GM12878 (cell line): ENCODE measurements at regions not wholly inside any gene's neighbourhood (a gene's known extent, or its start where the extent isn't known, plus 50 kb on each side); places are given as distances from the start of the nearest gene placed in this dataset.

Experiments used
- ATAC-seq: fragments of 200-7000 bp; cut with Tn5 transposase; 3 replicates; pipeline ENCODE4 v1.9.1; 2020; ENCODE audit warnings: mild to moderate bottlenecking, moderate library complexity
- BruUV-seq: library from RNA; stranded (reverse); fragments of 400-500 nt; replicated peaks from 2 replicates; lab custom pipeline; 2021; lab: Mats Ljungman, UMichigan
- CTCF ChIA-PET: fragments of 300-600 bp; sonication (Branson Sonifier 250); formaldehyde crosslinking; extraction: SDS; loops from one replicate; lab custom pipeline; 2021; ENCODE audit warnings: inconsistent platforms; lab: Yijun Ruan, JAX
- POLR2A ChIA-PET: fragments of 350-600 bp; formaldehyde crosslinking; extraction: SDS; loops from one replicate; lab custom pipeline; 2021; ENCODE audit warnings: inconsistent platforms; lab: Charles Lee
- RAD21 ChIA-PET: fragments of 300-600 bp; sonication (Branson Sonifier 250); formaldehyde crosslinking; loops from one replicate; lab custom pipeline; 2023; ENCODE audit warnings: antibody characterized with exemption; ENCODE audit not compliant: unreplicated experiment; lab: Charles Lee
- SMC1A ChIA-PET: fragments of 300-600 bp; sonication (Branson Sonifier 250); formaldehyde crosslinking; loops from one replicate; lab custom pipeline; 2023; ENCODE audit not compliant: unreplicated experiment, uncharacterized antibody; lab: Charles Lee
- DNase-seq: peaks from one replicate; pipeline ENCODE4 v3.0.0-alpha.2; 2011; ENCODE audit warnings: low read depth, low spot score
- FAIRE-seq: peaks from 3 replicates; lab custom pipeline; 2011; peaks lifted over from hg19 to GRCh38; lab: Jason Lieb, UNC
- H2AFZ ChIP-seq: 2 replicates; pipeline ENCODE4 v1.6.0; 2011; ENCODE audit warnings: low read depth, low read length, control low read depth; ENCODE audit not compliant: control insufficient read depth
- H3K27ac ChIP-seq: 2 replicates; pipeline ENCODE4 v1.5.1; 2011; ENCODE audit warnings: control low read depth; ENCODE audit not compliant: control insufficient read depth, insufficient read depth
- H3K27me3 ChIP-seq, 2 experiments: replicated peaks in 1 of 2; 2 replicates each; pipeline versions ENCODE4 v1.6.0 to v1.6.1; 2011; ENCODE audit warnings: low read length in 1 of 2; ENCODE audit not compliant: control insufficient read depth in 2 of 2, insufficient read depth in 2 of 2
- H3K36me3 ChIP-seq, 2 experiments: 2 replicates each; pipeline ENCODE4 v1.5.1; 2011; ENCODE audit warnings: low read length in 1 of 2; ENCODE audit not compliant: control insufficient read depth in 2 of 2, insufficient read depth in 2 of 2
- H3K4me1 ChIP-seq: 2 replicates; pipeline ENCODE4 v1.6.1; 2011; ENCODE audit warnings: mild to moderate bottlenecking, low read length, moderate library complexity, mixed read lengths; ENCODE audit not compliant: control insufficient read depth, insufficient read depth
- H3K4me2 ChIP-seq: 2 replicates; pipeline ENCODE4 v1.6.0; 2011; ENCODE audit warnings: control low read depth; ENCODE audit not compliant: control insufficient read depth, insufficient read depth
- H3K4me3 ChIP-seq: fragments of 200-600 bp; sonication (generic); 2 replicates; pipeline ENCODE4 v1.5.1; 2016
- H3K79me2 ChIP-seq: 2 replicates; pipeline ENCODE4 v1.6.0; 2011; ENCODE audit warnings: low read length; ENCODE audit not compliant: control insufficient read depth, insufficient read depth
- H3K9ac ChIP-seq: 2 replicates; pipeline ENCODE4 v1.8.0; 2011; ENCODE audit warnings: low read length, control low read depth, mixed read lengths; ENCODE audit not compliant: control insufficient read depth, insufficient read depth
- H3K9me3 ChIP-seq: replicated peaks from 3 replicates; pipeline ENCODE4 v1.5.1; 2011; ENCODE audit warnings: mild to moderate bottlenecking, low read length; ENCODE audit not compliant: control insufficient read depth, insufficient read depth
- H4K20me1 ChIP-seq: 2 replicates; pipeline ENCODE4 v1.6.0; 2011; ENCODE audit not compliant: control insufficient read depth, insufficient read depth
- BHLHE40 ChIP-seq, 2 experiments: fragments of 450-650 bp in 1 of 2; IDR thresholded peaks; 2 replicates each; pipeline ENCODE4 v1.6.1; 2011 to 2017; ENCODE audit warnings: low read depth in 2 of 2, borderline replicate concordance in 1 of 2, improper control_type of control experiment in 1 of 2, low read length in 1 of 2, mild to moderate bottlenecking in 1 of 2
- ELK1 ChIP-seq: IDR thresholded peaks from 2 replicates; pipeline ENCODE4 v1.6.1; 2012; ENCODE audit warnings: low read depth, low read length, improper control_type of control experiment
- ESRRA ChIP-seq: IDR thresholded peaks from 2 replicates; pipeline ENCODE4 v1.6.1; 2012; ENCODE audit warnings: mild to moderate bottlenecking, low read length, improper control_type of control experiment
- EZH2 ChIP-seq: IDR thresholded peaks from 2 replicates; pipeline ENCODE4 v1.6.1; 2012; ENCODE audit warnings: low read depth, mild to moderate bottlenecking, control low read depth, inconsistent platforms, low read length, borderline replicate concordance; ENCODE audit not compliant: control insufficient read depth
- HDAC6 ChIP-seq: fragments of 200-600 bp; sonication (generic); IDR thresholded peaks from one replicate; pipeline ENCODE4 v1.8.0; 2017; ENCODE audit warnings: antibody characterized with exemption; ENCODE audit not compliant: unreplicated experiment
- NR2F1 ChIP-seq: fragments of 450-650 bp; conservative IDR thresholded peaks from 2 replicates; pipeline ENCODE4 v1.6.1; 2017; ENCODE audit warnings: mild to moderate bottlenecking
- RAD21 ChIP-seq: IDR thresholded peaks from 2 replicates; pipeline ENCODE4 v1.6.1; 2011; ENCODE audit warnings: mild to moderate bottlenecking, low read depth, low read length, moderate library complexity; ENCODE audit not compliant: insufficient read depth
- RAD51 ChIP-seq: fragments of 450-650 bp; IDR thresholded peaks from 2 replicates; pipeline ENCODE4 v1.6.1; 2016; ENCODE audit warnings: moderate library complexity, mild to moderate bottlenecking, inconsistent platforms
- RELB ChIP-seq: fragments of 450-650 bp; IDR thresholded peaks from 2 replicates; pipeline ENCODE4 v1.6.1; 2017; ENCODE audit warnings: low read depth, mild to moderate bottlenecking, moderate library complexity
- ZNF592 ChIP-seq: fragments of 450-650 bp; IDR thresholded peaks from 2 replicates; pipeline ENCODE4 v1.6.1; 2017; ENCODE audit warnings: mild to moderate bottlenecking, moderate library complexity
- WGBS: methylation state at CpG from one replicate; pipeline ENCODE4 v1.1.6; 2016; ENCODE audit warnings: low lambda C conversion rate; ENCODE audit not compliant: insufficient replicate concordance, insufficient coverage; ENCODE audit errors: missing lambda C conversion rate; 5-methylcytosine and 5-hydroxymethylcytosine counted together
- in situ Hi-C: fragments of 300-500 bp; cut with MboI; formaldehyde crosslinking; loops from 9 replicates; pipeline ENCODE4 v1.14.3; 2018; ENCODE audit warnings: mixed read lengths
- intact Hi-C: fragments of 100-400 bp; cut with micrococcal nuclease; formaldehyde crosslinking; loops from one replicate; pipeline ENCODE4 v1.14.2; 2022; ENCODE audit not compliant: unreplicated experiment

GRCh38 chr4:66687459-66687858, 857.8 kb downstream of the CENPC start:
- DNase-seq (no peak), FAIRE-seq (no peak), ATAC-seq (no peak)
- ChIA-PET POLR2A (no interaction called here), CTCF (no interaction called here), SMC1A (no interaction called here), RAD21 (no interaction called here)
- H3K27ac ChIP-seq: no peak overlapping the region
- no peak overlapping the region for H3K4me2 ChIP-seq
- no peaks in the 10 kb centered on the region for H3K4me1 ChIP-seq
- H3K9me3 ChIP-seq: no peaks in the 10 kb centered on the region
- H3K27me3 ChIP-seq: no peaks in the 10 kb centered on the region
- BruUV-seq: no TSS peak
- no peak for TF ChIP-seq EZH2
- TF ChIP-seq RELB: no peak
- TF ChIP-seq BHLHE40 (IDR thresholded peaks at IDR 0.05; ENCODE audit: borderline replicate concordance in 1 of 2, low read depth in 2 of 2, low read length in 1 of 2): no peak
- TF ChIP-seq NR2F1: no peak
- TF ChIP-seq ELK1: no peak
- no peak for TF ChIP-seq RAD21
- TF ChIP-seq HDAC6: no peak
- TF ChIP-seq ZNF592: no peak
- TF ChIP-seq ESRRA: no peak
- TF ChIP-seq RAD51: no peak
- no peak overlapping the region for H3K4me3 ChIP-seq
- 5% methylated on average over 2 of the region's 2 CpGs for WGBS
- no peaks in the 10 kb centered on the region for H4K20me1 ChIP-seq
- no peak overlapping the region for H2AFZ ChIP-seq
- no peaks in the 10 kb centered on the region for H3K79me2 ChIP-seq
- H3K9ac ChIP-seq: no peak overlapping the region
- in situ Hi-C loops: no loop called here
- no peaks in the 10 kb centered on the region for H3K36me3 ChIP-seq
- intact Hi-C loops: no loop called here
